A549 (cell line): ENCODE measurements at regions not wholly inside any gene's neighbourhood (a gene's known extent, or its start where the extent isn't known, plus 50 kb on each side); places are given as distances from the start of the nearest gene placed in this dataset.
A peak's percentile ranks its signal among the peaks of the same experiment; 100 is the strongest.

ENCODE experiments used
- ATAC-seq, 2 experiments: fragments of 200-7000 bp in 1 of 2; fragments of >200 bp in 1 of 2; cut with Nextera tagmentation in 1 of 2; cut with Tn5 transposase in 1 of 2; 3 replicates each; pipeline versions ENCODE4 v1.8.0 to v1.9.1; 2018 to 2020; ENCODE audit warnings: mild to moderate bottlenecking in 1 of 2, moderate library complexity in 1 of 2
- CTCF ChIA-PET: fragments of 300-600 bp; sonication (Branson Sonifier 250); formaldehyde crosslinking; extraction: SDS; loops from one replicate; lab custom pipeline; 2021; ENCODE audit warnings: antibody characterized with exemption, inconsistent platforms; lab: Yijun Ruan, JAX
- POLR2A ChIA-PET: fragments of 350-600 bp; formaldehyde crosslinking; extraction: SDS; loops from one replicate; lab custom pipeline; 2021; ENCODE audit warnings: antibody characterized with exemption, inconsistent platforms; lab: Yijun Ruan, JAX
- DNase-seq, 2 experiments: peaks; one replicate each; pipeline versions ENCODE4 v3.0.0 to v3.0.0-alpha.2; 2011 to 2016; ENCODE audit warnings: low read depth in 1 of 2, low spot score in 1 of 2
- FAIRE-seq: peaks from 2 replicates; lab custom pipeline; 2011; peaks lifted over from hg19 to GRCh38; lab: Jason Lieb, UNC
- H3K27ac ChIP-seq, 2 experiments: fragments of >200 bp; sonication (Bioruptor Twin); formaldehyde crosslinking; 3 replicates each; pipeline ENCODE4 v1.5.1; 2016 to 2017
- H3K4me1 ChIP-seq: fragments of >200 bp; sonication (Bioruptor Twin); formaldehyde crosslinking; 3 replicates; pipeline ENCODE4 v1.6.1; 2016
- H3K4me2 ChIP-seq: fragments of >200 bp; sonication (Bioruptor Twin); formaldehyde crosslinking; 3 replicates; pipeline ENCODE4 v1.6.1; 2016
- H3K4me3 ChIP-seq: fragments of >200 bp; sonication (Bioruptor Twin); formaldehyde crosslinking; 3 replicates; pipeline ENCODE4 v1.5.1; 2016
- H3K9me3 ChIP-seq: fragments of >200 bp; sonication (Bioruptor Twin); formaldehyde crosslinking; 3 replicates; pipeline ENCODE4 v1.6.1; 2016
- CBX8 ChIP-seq: fragments of 200-600 bp; sonication (generic); IDR thresholded peaks from 2 replicates; pipeline ENCODE4 v1.6.1; 2016
- CEBPB ChIP-seq, 2 experiments: fragments of >200 bp in 1 of 2; sonication (Bioruptor Twin) in 1 of 2; formaldehyde crosslinking in 1 of 2; IDR thresholded peaks; 2 replicates each; pipeline ENCODE4 v1.6.1; 2012 to 2016
- CHD2 ChIP-seq: fragments of 150-350 bp; IDR thresholded peaks from 2 replicates; pipeline ENCODE4 v1.6.1; 2014; ENCODE audit warnings: low read length; ENCODE audit not compliant: partially characterized antibody
- EHF ChIP-seq: fragments of 250-450 bp; sonication (Bioruptor Pico); IDR thresholded peaks from 2 replicates; pipeline ENCODE4 v1.5.0; 2020; ENCODE audit warnings: mild to moderate bottlenecking
- EHMT2 ChIP-seq: fragments of 200-600 bp; sonication (generic); IDR thresholded peaks from 2 replicates; pipeline ENCODE4 v1.6.1; 2016; ENCODE audit warnings: antibody characterized with exemption, low read depth, mild to moderate bottlenecking, moderate library complexity
- FOSL2 ChIP-seq, 2 experiments: fragments of 450-650 bp in 1 of 2; fragments of >200 bp in 1 of 2; sonication (Bioruptor Twin) in 1 of 2; formaldehyde crosslinking; IDR thresholded peaks; 2 replicates each; pipeline versions ENCODE4 v1.5.0 to v1.6.1; 2016 to 2020; ENCODE audit warnings: mild to moderate bottlenecking in 1 of 2, moderate library complexity in 1 of 2
- GATA3 ChIP-seq: IDR thresholded peaks from 2 replicates; pipeline ENCODE4 v1.6.1; 2012; ENCODE audit warnings: borderline replicate concordance
- JUNB ChIP-seq: fragments of >200 bp; sonication (Bioruptor Twin); formaldehyde crosslinking; IDR thresholded peaks from 2 replicates; pipeline ENCODE4 v1.6.1; 2016
- KDM1A ChIP-seq: fragments of 200-600 bp; sonication (generic); IDR thresholded peaks from 2 replicates; pipeline ENCODE4 v1.6.1; 2016; ENCODE audit warnings: low read depth, mild to moderate bottlenecking
- MAFK ChIP-seq: fragments of 450-650 bp; IDR thresholded peaks from 2 replicates; pipeline ENCODE4 v1.6.1; 2014; ENCODE audit not compliant: partially characterized antibody
- NFE2L2 ChIP-seq: fragments of 150-350 bp; conservative IDR thresholded peaks from 2 replicates; pipeline ENCODE4 v1.6.1; 2014; ENCODE audit warnings: low read length
- NPAS2 ChIP-seq: fragments of 250-450 bp; sonication (Bioruptor Pico); IDR thresholded peaks from 2 replicates; pipeline ENCODE4 v1.8.0; 2022; ENCODE audit warnings: mild to moderate bottlenecking, moderate library complexity, borderline replicate concordance
- PHF8 ChIP-seq: fragments of 200-600 bp; sonication (generic); IDR thresholded peaks from 2 replicates; pipeline ENCODE4 v1.6.1; 2016; ENCODE audit warnings: low read depth, mild to moderate bottlenecking, antibody characterized with exemption, moderate library complexity, borderline replicate concordance
- TP53 ChIP-seq: fragments of 250-450 bp; sonication (Bioruptor Pico); IDR thresholded peaks from 2 replicates; pipeline ENCODE4 v1.5.0; 2021; ENCODE audit warnings: mild to moderate bottlenecking, moderate library complexity
- ZFP36 ChIP-seq: fragments of 450-650 bp; IDR thresholded peaks from 2 replicates; pipeline ENCODE4 v1.6.1; 2014; ENCODE audit warnings: borderline replicate concordance; ENCODE audit not compliant: partially characterized antibody
- ZNF302 ChIP-seq: fragments of 250-450 bp; sonication (Bioruptor Pico); IDR thresholded peaks from 2 replicates; pipeline ENCODE4 v1.9.0; 2021; ENCODE audit warnings: inconsistent platforms, mild to moderate bottlenecking, moderate library complexity
- ZSCAN20 ChIP-seq: fragments of 250-450 bp; sonication (Bioruptor Pico); IDR thresholded peaks from 2 replicates; pipeline ENCODE4 v1.8.0; 2022; ENCODE audit warnings: mild to moderate bottlenecking, moderate library complexity
- WGBS: methylation state at CpG from one replicate; pipeline ENCODE4 v1.1.6; 2017; ENCODE audit errors: missing lambda C conversion rate; 5-methylcytosine and 5-hydroxymethylcytosine counted together
- TF ChIP-seq, protein P1 (sequence below): fragments of >200 bp; sonication (Bioruptor Twin); formaldehyde crosslinking; IDR thresholded peaks from 2 replicates; pipeline ENCODE4 v1.6.1; 2016
- TF ChIP-seq, protein P2 (sequence below): fragments of 250-450 bp; sonication (Bioruptor Pico); IDR thresholded peaks from 2 replicates; pipeline ENCODE4 v1.5.0; 2020; ENCODE audit warnings: low read depth, mild to moderate bottlenecking, moderate library complexity

DNA sequence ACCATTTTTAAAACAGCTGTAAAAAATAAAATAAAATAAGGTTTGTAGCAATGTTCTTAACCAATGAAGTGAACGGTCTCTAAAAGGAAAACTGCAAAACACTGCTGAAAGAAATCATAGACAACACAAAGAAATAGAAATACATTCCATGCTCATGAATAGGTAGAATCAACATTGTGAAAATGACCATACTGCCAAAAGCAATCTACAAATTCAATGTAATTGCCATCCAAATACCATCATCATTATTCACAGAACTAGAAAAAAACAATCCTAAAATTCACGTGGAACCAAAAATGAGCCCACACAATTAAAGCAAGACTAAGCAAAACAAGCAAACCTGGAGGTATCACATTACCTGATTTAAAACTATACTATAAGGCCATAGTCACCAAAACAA is 67.6 kb upstream of the RGMB start:
- TF ChIP-seq CHD2 (no peak), EHMT2 (no peak), FOSL2 (IDR thresholded peaks at IDR 0.05) (no peak), FOSL2 (CRISPR knock-in tag; IDR thresholded peaks at IDR 0.05) (no peak), NPAS2 (CRISPR knock-in tag) (no peak), EHF (CRISPR knock-in tag) (no peak), GATA3 (no peak), ZSCAN20 (CRISPR knock-in tag) (no peak), ZNF302 (CRISPR knock-in tag) (no peak)
- POLR2A ChIA-PET, result no interaction called here
- no peak for ATAC-seq

DNA sequence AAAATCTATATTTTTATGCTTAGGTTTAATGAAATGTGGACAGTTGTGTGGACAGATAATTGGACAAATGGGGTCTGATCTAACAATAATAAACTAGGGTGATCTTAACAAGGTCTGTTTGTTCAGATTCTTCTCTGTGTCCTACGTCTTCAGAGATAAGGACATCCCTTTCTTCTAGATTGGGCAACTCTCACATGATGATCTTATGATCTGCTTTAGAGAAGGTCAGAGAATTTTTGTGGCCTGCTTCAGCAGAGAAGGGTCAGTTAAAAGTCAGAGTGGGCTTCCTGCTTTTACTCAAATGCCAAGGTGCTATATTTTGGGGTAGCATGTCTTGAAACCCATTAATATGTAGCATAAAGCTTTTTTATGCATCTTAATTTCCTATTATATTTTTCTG is 63.8 kb upstream of the RGMB start:
- Histone ChIP-seq H3K27ac (no peak overlapping the region), H3K9me3 (no peaks in the 10 kb centered on the region), H3K4me1 (no peaks in the 10 kb centered on the region), H3K4me3 (no peak overlapping the region), H3K4me2 (no peak overlapping the region)
- no peak for ATAC-seq
- FAIRE-seq, result no peak
- ChIA-PET POLR2A (no interaction called here), CTCF (no interaction called here)
- no peak for DNase-seq
- 11% methylated on average over 1 of the region's 1 CpG for WGBS
- no peak for TF ChIP-seq PHF8
- no peak for TF ChIP-seq ZNF302 (CRISPR knock-in tag)
- TF ChIP-seq KDM1A, result no peak
- no peak for TF ChIP-seq CBX8

More for the DNA sequence above, 67.6 kb upstream of the RGMB start:
- 0% methylated on average over 2 of the region's 2 CpGs for WGBS
- DNase-seq (no peak), FAIRE-seq (no peak)
- CTCF ChIA-PET, result no interaction called here
- no peaks in the 10 kb centered on the region for H3K9me3 ChIP-seq
- no peak overlapping the region for H3K4me3 ChIP-seq
- H3K27ac ChIP-seq, result no peak overlapping the region
- no peak overlapping the region for H3K4me2 ChIP-seq
- no peaks in the 10 kb centered on the region for H3K4me1 ChIP-seq

DNA sequence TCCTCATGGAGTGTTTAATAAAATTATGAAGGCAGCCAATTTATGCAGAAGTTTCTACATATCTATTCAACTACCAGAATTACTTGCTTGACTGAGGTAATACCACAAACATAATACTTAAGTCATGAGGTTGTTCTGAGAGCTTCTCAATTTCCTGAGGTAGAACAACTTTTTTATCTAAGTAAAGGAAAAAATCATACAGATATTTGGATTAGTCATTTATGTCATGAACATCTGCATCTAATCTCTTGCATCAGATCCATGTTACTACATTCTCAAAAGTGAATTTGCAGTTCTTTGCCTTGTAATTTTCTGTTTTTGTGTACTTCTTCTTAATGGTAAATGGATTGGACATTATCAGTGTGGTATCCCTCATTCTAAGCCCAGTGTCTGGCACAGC is 60.4 kb upstream of the RGMB start:
- H3K4me3 ChIP-seq, result no peak overlapping the region
- H3K4me1 ChIP-seq, result no peaks in the 10 kb centered on the region
- no peak for DNase-seq
- no peak for TF ChIP-seq KDM1A
- TF ChIP-seq, protein P1, sequence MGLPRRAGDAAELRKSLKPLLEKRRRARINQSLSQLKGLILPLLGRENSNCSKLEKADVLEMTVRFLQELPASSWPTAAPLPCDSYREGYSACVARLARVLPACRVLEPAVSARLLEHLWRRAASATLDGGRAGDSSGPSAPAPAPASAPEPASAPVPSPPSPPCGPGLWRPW, result no peak
- TF ChIP-seq, protein P2, sequence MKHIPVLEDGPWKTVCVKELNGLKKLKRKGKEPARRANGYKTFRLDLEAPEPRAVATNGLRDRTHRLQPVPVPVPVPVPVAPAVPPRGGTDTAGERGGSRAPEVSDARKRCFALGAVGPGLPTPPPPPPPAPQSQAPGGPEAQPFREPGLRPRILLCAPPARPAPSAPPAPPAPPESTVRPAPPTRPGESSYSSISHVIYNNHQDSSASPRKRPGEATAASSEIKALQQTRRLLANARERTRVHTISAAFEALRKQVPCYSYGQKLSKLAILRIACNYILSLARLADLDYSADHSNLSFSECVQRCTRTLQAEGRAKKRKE, result no peak
- no peak for TF ChIP-seq TP53
- TF ChIP-seq ZFP36, result no peak
- TF ChIP-seq EHF (CRISPR knock-in tag), result no peak
- no peak for TF ChIP-seq CEBPB (IDR thresholded peaks at IDR 0.05)
- TF ChIP-seq JUNB, result no peak
- no peak for TF ChIP-seq EHMT2
- TF ChIP-seq GATA3, result no peak
- no peaks in the 10 kb centered on the region for H3K9me3 ChIP-seq
- ChIA-PET POLR2A (no interaction called here), CTCF (no interaction called here)
- H3K27ac ChIP-seq, result no peak overlapping the region
- FAIRE-seq, result no peak
- no peak for ATAC-seq
- no peak overlapping the region for H3K4me2 ChIP-seq

DNA sequence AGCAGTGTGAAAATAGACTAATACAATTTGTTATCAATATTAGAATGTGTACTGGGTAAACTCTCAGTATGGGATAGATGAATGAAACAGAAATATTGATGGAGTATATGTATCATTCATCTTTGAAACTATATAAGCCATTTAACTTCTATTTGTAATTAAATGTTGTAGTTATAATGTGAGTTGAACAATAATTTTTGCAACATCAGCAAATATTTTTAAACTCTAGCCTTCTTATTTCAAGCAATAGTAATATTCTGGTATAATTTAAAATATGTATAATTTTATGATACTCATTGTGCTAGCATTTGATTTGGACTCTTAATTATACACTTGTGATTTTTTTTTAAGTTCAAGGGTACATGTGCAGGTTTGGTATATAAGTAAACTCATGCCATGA is 59.6 kb upstream of the RGMB start:
- TF ChIP-seq NFE2L2, result no peak
- peak; percentile 94 for TF ChIP-seq MAFK
- DNase-seq, result no peak
- no peak for FAIRE-seq
- ChIA-PET CTCF (no interaction called here), POLR2A (no interaction called here)
- no peak overlapping the region for H3K4me3 ChIP-seq
- no peak for ATAC-seq
- no peak overlapping the region for H3K27ac ChIP-seq
- H3K4me2 ChIP-seq, result no peak overlapping the region
- H3K4me1 ChIP-seq, result no peaks in the 10 kb centered on the region
- H3K9me3 ChIP-seq, result no peaks in the 10 kb centered on the region
